GM12872 (cell line): ENCODE measurements at regions not wholly inside any gene's neighbourhood (a gene's known extent, or its start where the extent isn't known, plus 50 kb on each side); places are given as distances from the start of the nearest gene placed in this dataset.

ENCODE experiments used
- TF ChIP-seq, protein P1 (sequence below): IDR thresholded peaks from 3 replicates; pipeline ENCODE4 v1.5.1; 2011; ENCODE audit warnings: low read depth, mild to moderate bottlenecking, low read length, moderate library complexity; ENCODE audit not compliant: insufficient read depth

DNA sequence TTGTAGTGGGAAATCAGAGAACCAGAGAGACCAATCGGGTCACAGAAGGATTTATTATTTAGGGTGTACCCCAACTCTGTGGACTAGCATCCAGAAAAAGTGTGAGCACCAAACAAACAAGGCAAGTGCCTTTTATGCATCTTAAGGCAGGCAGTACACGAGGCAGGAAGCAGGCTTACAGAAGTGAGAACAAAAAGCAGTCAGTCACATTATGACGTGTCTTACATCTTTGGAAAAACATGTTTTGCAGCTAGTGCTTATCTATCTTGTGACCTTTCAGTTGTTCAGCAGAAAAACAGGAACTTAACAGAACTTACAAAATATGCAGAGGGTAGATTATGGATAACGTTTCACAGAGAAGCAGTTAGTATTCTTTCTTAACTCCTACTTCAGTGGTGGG lies 270.9 kb upstream of the RBMY1B start:
- TF ChIP-seq, protein P1, sequence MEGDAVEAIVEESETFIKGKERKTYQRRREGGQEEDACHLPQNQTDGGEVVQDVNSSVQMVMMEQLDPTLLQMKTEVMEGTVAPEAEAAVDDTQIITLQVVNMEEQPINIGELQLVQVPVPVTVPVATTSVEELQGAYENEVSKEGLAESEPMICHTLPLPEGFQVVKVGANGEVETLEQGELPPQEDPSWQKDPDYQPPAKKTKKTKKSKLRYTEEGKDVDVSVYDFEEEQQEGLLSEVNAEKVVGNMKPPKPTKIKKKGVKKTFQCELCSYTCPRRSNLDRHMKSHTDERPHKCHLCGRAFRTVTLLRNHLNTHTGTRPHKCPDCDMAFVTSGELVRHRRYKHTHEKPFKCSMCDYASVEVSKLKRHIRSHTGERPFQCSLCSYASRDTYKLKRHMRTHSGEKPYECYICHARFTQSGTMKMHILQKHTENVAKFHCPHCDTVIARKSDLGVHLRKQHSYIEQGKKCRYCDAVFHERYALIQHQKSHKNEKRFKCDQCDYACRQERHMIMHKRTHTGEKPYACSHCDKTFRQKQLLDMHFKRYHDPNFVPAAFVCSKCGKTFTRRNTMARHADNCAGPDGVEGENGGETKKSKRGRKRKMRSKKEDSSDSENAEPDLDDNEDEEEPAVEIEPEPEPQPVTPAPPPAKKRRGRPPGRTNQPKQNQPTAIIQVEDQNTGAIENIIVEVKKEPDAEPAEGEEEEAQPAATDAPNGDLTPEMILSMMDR, result no peak

DNA sequence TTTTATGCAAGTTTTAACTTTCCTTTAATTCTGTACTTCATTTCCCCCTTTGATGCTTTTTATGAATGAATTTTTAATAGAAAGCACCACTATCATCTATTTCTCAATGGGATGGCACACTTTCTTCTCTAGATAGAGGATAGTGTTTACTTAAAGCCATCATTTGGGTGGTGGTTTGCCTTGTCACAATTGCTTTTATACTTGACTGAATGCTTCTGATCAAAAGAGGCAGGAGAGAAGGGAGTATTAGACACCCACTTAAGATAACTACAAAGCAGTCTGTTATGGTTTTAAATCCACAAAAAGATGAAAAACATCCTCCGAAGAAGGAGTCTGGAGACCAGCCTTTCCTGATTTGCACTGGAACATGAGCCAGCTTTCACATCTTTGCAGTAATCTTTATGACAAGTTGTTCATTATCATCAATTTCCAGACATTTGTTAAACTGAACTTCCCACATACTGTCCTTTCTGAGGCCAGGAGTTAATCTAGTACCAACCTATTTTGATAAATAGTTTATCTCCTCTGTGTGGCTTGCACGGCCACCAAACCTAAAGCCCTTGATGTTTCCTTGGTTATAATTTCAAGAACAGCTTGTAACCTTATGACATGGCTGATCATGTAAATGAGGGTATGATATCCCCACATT lies 270.4 kb upstream of the RBMY1B start:
- TF ChIP-seq, protein P1, result no peak

DNA sequence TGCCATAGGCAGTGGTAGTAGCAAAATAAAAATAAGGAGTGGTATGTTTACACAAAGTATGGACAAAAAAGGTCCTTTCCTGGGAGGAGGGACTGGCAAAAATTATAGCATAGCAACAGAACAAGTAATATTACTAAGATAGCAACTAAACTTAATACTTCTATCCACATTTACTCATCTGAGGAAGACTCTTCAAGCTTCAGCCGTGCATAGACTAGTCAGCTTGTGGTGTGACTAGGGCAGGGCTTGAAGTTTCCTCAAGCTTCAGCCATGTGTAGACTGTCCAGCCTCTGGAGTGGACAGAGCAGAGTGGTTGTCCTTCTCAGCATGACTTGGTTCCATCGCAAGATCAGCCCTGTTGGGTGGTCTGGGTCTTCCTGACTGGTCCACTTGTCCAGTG lies 268.3 kb upstream of the RBMY1B start:
- TF ChIP-seq, protein P1, result no peak

DNA sequence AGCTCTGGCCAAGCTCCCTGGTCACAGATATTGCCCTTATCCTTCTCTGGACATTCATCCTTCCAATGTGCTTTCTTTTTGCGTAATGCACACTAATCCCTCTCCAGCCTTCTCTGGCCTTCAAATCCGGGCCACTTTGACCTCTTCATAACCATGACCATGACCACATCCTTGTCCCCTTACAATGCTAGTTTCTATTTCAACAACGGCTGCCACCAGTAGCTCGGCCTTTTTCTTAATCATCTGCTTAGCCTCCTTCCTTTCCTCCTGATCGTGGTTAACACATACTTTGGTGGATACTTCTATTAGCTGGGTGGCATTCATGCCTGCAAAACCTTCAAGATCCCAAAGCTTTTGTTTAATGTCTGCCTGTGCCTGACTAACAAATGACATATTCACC lies 264.4 kb upstream of the RBMY1B start:
- TF ChIP-seq, protein P1, result no peak

DNA sequence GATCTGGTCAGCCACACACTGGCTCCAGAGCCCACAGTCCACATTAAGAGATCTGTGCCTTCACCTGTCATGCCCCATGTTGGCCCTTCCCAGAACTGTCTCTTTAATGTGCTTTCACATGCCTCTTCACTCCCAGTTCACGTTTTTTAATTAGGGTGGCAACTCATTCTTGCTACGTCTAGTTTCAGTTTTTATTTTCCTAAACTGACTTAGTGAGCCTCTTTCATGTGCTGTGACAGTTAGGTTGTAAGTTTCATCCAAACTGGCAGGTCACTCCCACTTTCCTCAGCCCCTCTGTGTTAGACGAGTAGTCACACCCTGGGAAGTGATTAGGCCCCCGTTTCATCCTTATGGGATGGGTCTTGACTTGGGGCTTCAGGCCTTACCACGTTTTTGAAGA lies 262.5 kb upstream of the RBMY1B start:
- TF ChIP-seq, protein P1, result no peak

DNA sequence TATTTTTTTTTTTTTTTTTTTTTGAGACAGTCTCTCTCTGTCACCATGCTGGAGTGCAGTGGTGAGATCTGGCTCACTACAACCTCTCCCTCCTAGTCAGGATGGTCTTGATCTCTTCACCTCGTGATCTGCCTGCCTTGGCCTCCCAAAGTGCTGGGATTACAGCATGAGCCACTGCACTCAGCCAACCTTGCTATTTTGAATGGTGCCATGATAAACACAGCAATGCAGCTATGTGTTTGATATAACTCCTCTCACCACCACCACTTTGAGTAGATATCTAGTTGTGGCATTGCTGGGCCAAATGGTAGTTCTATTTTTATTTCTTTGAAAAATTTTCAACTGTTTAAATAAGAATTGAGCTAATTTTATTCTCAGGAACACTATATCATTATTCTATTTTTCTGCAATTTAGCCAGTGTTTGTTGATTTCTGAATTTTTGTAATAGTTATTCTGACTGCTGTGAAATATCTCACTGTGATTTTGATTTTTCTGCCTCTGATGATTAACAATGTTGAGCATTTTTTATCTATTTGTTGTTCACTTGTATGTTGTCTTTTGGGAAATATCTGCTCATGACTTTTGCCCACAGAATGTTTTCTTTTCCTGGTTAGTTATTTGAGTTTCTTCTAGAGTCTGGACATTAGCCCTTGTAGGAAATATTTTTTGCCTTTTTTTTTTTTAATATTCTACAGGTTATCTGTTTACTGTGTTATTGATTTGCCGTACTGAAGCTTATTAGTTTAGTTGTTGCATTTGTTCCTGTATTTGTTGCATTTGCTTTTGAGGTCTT lies 257.5 kb upstream of the RBMY1B start:
- TF ChIP-seq, protein P1, result no peak

DNA sequence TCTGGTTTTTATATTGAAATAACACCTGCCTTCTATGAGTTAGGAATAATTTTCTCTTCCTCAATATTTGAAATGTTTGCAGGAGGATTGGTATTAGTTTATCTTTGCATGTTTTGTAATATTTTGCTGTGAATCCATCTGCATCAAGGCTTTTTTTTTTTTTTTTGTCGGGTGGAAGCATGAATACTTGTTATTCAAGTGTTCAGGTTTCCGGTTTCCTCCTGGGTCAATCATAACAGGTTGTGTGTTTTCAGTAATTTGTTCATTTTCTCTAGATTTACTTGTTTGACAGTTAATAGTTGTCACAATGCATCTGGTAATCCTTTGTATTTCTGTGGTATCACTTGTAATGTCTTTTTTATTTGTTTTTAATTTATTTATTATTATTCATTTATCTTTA lies 256.7 kb upstream of the RBMY1B start:
- TF ChIP-seq, protein P1, result no peak
